Pancreas (tissue), 10 donors: ENCODE measurements at regions not wholly inside any gene's neighbourhood (a gene's known extent, or its start where the extent isn't known, plus 50 kb on each side); places are given as distances from the start of the nearest gene placed in this dataset.

Experiments used
- ATAC-seq, 4 donors: fragments of 200-7000 bp; cut with Tn5 transposase; one replicate each; pipeline versions ENCODE4 v1.8.0 to v1.9.1; 2020; ENCODE audit warnings: mild to moderate bottlenecking in 4 of 4, moderate library complexity in 4 of 4
- DNase-seq, 6 donors: peaks; one replicate each; pipeline ENCODE4 v3.0.0-alpha.2; 2020
- FAIRE-seq: peaks from 2 replicates; lab custom pipeline; 2012; peaks lifted over from hg19 to GRCh38; lab: Jason Lieb, UNC
- H3K27ac ChIP-seq, 4 donors: fragments of 200-600 bp; sonication (generic); 1 replicate in 3 of 4; 2 replicates in 1 of 4; pipeline versions ENCODE4 v1.5.0 to v1.8.0; 2020
- H3K27me3 ChIP-seq, 4 donors: fragments of 200-600 bp; one replicate each; pipeline ENCODE4 v1.8.0; 2021
- H3K36me3 ChIP-seq, 3 donors: fragments of 200-600 bp; sonication (generic) in 1 of 3; one replicate each; pipeline versions ENCODE4 v1.5.0 to v1.8.0; 2020 to 2021
- H3K4me1 ChIP-seq, 3 donors: fragments of 200-600 bp; one replicate each; pipeline ENCODE4 v1.8.0; 2021
- H3K4me3 ChIP-seq, 4 donors: fragments of 200-600 bp; sonication (generic) in 2 of 4; one replicate each; pipeline versions ENCODE4 v1.5.0 to v1.8.0; 2020 to 2021
- H3K9me3 ChIP-seq, 4 donors: fragments of 200-600 bp; one replicate each; pipeline ENCODE4 v1.8.0; 2021
- WGBS, 2 donors: extraction: QIAGEN DNeasy Blood & Tissue Kit; methylation state at CpG; one replicate each; pipeline ENCODE4 v1.1.7; 2013; 5-methylcytosine and 5-hydroxymethylcytosine counted together
- intact Hi-C, 3 donors: fragments of 100-400 bp; cut with DNase I; formaldehyde crosslinking; loops; one replicate each; pipeline versions ENCODE4 v1.11.1 to v1.14.2; 2022
- TF ChIP-seq, protein P1 (sequence below), 4 donors: fragments of 200-600 bp; sonication (generic) in 3 of 4; IDR thresholded peaks; one replicate each; pipeline versions ENCODE4 v1.5.0 to v1.8.0; 2021; ENCODE audit warnings: antibody characterized with exemption in 4 of 4
- donor health status: healthy with polysubstance abuse.
- donor health status: DM: no; HTN: no; CAD: no; lungs with moderate emphysema.
- donor health status: DM: no; HTN: no; CAD: no.
- donor health status: control.
- donor health status: control.
- donor health status: Bipolar disorder and iron deficiency.
- donor health status: DM: yes; HTN: yes; CAD: no.
- donor health status: DM: no; HTN: no; CAD: no.
- donor health status: DM: no; HTN: no; CAD: no.
- donor health status: DM: yes; HTN: yes; CAD: no.

DNA sequence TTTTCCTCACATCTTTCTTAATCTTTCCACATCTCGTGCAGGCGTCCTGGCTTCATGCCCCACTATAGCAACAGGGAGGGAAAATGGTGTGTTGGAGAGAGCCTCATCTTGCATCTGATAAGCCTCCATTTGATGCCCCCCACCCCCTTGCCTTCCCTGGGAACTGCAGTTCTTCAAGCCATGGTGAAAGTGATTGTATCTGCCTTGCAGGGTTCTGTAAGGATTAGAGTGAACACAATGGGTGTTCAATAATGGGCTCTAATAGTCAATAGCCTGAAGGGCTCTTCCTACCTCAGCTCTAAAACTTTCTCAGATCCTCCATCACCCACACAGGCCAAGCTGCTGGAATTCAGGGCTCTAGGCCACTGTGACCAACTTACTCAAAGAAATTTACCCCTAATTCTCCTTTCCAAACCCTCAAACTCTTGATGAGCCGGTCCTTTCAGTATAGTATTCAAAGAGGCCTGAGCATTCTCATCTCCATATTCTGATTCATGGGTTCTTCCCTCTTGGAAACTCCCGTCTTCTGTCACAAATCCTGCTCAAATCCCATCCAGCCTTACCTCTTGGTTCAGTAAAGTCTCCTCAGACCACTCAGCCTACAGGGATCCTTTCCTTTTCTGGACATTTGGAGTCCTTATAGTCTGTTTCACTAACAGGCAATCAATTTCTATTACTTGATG is 128.3 kb upstream of the TRIM2 start:
- no peak for FAIRE-seq
- DNase-seq = no peak
- 79 to 84% methylated on average over 4 of the region's 4 CpGs for WGBS, 2 donors
- no peaks in the 10 kb centered on the region for H3K9me3 ChIP-seq
- intact Hi-C loops = no loop called here
- H3K27me3 ChIP-seq = no peaks in the 10 kb centered on the region
- H3K4me3 ChIP-seq = no peak overlapping the region
- no peak for ATAC-seq
- no peak overlapping the region for H3K27ac ChIP-seq
- H3K36me3 ChIP-seq = no peaks in the 10 kb centered on the region
- TF ChIP-seq, protein P1, sequence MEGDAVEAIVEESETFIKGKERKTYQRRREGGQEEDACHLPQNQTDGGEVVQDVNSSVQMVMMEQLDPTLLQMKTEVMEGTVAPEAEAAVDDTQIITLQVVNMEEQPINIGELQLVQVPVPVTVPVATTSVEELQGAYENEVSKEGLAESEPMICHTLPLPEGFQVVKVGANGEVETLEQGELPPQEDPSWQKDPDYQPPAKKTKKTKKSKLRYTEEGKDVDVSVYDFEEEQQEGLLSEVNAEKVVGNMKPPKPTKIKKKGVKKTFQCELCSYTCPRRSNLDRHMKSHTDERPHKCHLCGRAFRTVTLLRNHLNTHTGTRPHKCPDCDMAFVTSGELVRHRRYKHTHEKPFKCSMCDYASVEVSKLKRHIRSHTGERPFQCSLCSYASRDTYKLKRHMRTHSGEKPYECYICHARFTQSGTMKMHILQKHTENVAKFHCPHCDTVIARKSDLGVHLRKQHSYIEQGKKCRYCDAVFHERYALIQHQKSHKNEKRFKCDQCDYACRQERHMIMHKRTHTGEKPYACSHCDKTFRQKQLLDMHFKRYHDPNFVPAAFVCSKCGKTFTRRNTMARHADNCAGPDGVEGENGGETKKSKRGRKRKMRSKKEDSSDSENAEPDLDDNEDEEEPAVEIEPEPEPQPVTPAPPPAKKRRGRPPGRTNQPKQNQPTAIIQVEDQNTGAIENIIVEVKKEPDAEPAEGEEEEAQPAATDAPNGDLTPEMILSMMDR (IDR thresholded peaks at IDR 0.05) = no peak
- H3K4me1 ChIP-seq = no peaks in the 10 kb centered on the region

DNA sequence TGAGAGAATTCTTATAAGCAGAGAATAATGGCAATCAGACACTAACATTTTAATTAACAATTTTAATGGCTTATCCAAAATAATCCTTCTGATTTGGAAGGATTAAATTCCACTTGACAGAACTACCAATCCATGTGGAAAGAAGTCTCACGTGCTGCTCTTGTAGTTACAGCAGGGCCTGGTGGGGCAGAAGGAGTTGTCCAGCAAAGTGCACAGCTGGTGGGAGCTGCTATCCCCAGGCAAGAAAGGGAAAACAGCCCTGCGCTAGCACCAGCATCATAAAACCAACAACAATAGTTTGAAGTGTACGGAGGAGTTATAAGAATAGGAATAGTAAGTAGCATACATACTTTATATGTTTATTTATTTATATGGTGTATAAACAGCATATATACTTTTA is 127.4 kb upstream of the TRIM2 start:
- intact Hi-C loops = no loop called here
- FAIRE-seq (no peak), DNase-seq (no peak), ATAC-seq (no peak)
- Histone ChIP-seq H3K4me3 (no peak overlapping the region), H3K27me3 (no peaks in the 10 kb centered on the region), H3K9me3 (no peaks in the 10 kb centered on the region), H3K27ac (no peak overlapping the region), H3K4me1 (no peaks in the 10 kb centered on the region), H3K36me3 (no peaks in the 10 kb centered on the region)
- TF ChIP-seq, protein P1 (IDR thresholded peaks at IDR 0.05) = no peak
- WGBS, 2 donors = 83 to 90% methylated on average over 3 of the region's 3 CpGs

- H3K9me3 ChIP-seq = no peaks in the 10 kb centered on the region
These were observed 124.3 kb upstream of the TRIM2 start for GRCh38 chr4:153079857-153080391.

GRCh38 chr4:153081006-153081580 is 123.2 kb upstream of the TRIM2 start:
- Histone ChIP-seq H3K9me3 (no peaks in the 10 kb centered on the region), H3K27me3 (no peaks in the 10 kb centered on the region), H3K36me3 (no peaks in the 10 kb centered on the region), H3K4me1 (no peaks in the 10 kb centered on the region), H3K27ac (no peak overlapping the region), H3K4me3 (no peak overlapping the region)
- no peak for FAIRE-seq
- intact Hi-C loops = no loop called here
- DNase-seq = no peak
- WGBS, 2 donors = 76 to 92% methylated on average over 7 of the region's 7 CpGs
- TF ChIP-seq, protein P1 (IDR thresholded peaks at IDR 0.05) = no peak
- no peak for ATAC-seq

More at GRCh38 chr4:153079857-153080391, 124.3 kb upstream of the TRIM2 start:
- WGBS, 2 donors = 77 to 78% methylated on average over 6 of the region's 6 CpGs
- Histone ChIP-seq H3K27ac (no peak overlapping the region), H3K27me3 (no peaks in the 10 kb centered on the region), H3K36me3 (no peaks in the 10 kb centered on the region), H3K4me1 (no peaks in the 10 kb centered on the region), H3K4me3 (no peak overlapping the region)
- TF ChIP-seq, protein P1 (IDR thresholded peaks at IDR 0.05) = no peak
- intact Hi-C loops = no loop called here
- no peak for FAIRE-seq
- DNase-seq = no peak
- no peak for ATAC-seq

DNA sequence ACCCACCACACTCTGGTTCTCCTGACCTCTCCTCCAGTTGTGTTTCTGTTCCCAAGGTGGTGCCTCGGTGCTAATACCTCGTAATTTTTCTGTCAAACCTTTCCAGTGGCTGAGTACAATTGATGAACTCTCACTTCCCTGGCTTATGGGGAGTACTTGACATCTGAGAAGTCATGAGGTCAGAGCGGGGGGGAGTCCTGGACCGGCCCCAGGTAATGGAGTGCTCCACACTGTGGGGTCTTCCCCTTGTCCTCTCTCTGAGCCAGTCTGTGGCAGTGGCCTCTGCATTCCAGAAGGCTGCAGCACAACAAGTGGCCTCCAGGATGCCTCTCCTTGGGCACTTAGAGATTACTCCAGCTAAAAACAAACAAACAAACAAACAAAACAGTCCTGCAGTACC is 122.5 kb upstream of the TRIM2 start:
- no peak for FAIRE-seq
- no peak for ATAC-seq
- Histone ChIP-seq H3K9me3 (no peaks in the 10 kb centered on the region), H3K27me3 (no peaks in the 10 kb centered on the region), H3K27ac (no peak overlapping the region), H3K4me1 (no peaks in the 10 kb centered on the region), H3K4me3 (no peak overlapping the region), H3K36me3 (no peaks in the 10 kb centered on the region)
- DNase-seq = no peak
- intact Hi-C loops = no loop called here
- TF ChIP-seq, protein P1 (IDR thresholded peaks at IDR 0.05) = no peak
- 66 to 82% methylated on average over 4 of the region's 4 CpGs for WGBS, 2 donors
